Cerebellar cortex (tissue), 1 donor: ENCODE measurements at regions not wholly inside any gene's neighbourhood (a gene's known extent, or its start where the extent isn't known, plus 50 kb on each side); places are given as distances from the start of the nearest gene placed in this dataset.

Experiments
- DNase-seq: peaks from one replicate; pipeline ENCODE4 v3.0.0-alpha.2; 2015; ENCODE audit warnings: low spot score

DNA sequence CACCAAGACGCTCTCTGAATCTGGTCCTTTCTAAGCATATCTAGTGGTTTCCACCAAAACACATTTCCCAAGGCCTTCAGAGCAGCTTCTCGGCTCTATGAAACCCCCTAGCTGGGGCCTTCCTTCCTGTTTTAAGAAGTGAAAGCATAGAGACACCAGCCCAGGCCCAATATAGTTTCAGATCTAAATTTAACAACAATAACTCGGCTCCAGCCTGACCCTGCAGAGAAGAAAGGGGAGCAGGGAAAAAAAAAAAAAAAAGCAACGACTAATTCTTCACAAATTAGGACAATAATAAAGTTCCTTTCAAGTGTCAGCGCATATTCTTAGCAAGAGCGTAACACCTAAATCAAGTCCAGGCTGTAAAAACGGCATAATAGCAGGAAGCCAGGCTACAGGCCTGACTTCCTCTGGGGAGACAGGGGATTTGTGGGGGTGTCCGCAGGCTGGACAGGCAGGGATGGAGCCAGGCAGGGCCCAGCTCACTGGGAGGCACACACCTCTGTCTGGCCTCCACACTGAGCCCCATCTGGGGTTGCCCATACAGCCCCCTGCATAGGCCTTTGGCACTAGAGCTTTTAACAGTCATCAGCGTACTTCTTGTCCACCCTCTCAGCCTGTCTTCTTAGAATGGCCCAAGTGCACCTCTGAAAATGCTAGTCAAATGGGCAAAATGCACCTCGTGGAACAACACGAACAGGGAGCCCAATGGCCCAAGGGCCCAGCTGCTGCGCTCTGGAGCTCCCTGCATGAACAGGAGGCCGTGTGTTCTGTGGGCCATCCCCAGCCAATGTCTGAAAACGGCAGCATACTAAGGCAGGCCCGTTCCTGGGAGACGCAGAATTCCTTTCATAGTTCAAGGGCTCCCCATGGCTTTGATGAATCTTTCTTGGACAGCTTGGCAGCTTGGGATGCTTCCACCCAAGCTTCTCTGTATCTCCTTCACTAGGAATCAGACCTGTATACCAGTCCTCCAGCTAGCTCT, 772.9 kb downstream of the MED13L start:
- no peak for DNase-seq

DNA sequence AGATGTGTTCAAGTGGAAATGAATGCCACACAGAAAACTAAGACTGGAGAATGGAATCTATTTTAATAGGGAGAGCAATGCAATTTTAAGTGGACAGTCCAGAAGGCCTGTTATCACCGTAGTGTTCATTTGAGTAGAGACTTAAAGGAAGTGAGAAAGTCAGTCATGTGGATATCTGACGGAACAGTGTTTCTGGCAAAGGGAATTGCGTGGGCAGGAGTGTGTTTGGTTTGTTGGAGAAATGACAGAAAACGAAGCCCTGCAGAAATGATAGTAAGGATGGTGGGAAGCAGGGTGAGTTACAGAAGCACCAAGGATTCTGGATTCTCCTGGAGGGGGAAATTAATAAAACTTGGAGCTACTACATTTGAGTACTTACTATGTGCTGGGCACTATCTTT, 776.6 kb downstream of the MED13L start:
- DNase-seq, result no peak

DNA sequence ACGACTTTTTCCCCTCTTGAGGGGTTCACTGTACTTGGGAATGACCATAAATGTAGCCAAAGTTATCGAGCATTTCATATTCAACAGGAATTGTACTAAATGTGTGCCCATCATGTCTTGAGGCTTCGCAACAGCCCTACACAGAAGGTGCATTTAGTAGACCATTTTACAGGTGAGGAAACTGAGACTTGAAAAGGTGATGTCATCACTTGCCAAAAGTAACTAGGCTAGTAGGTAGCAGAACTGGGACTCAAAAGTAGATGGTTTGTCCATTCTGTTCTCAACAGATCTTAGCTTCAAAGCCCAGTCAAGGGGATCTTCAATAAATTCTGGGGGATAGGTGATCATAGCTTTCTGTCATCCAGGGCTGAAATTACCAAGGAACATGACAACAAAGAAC, 782.2 kb downstream of the MED13L start:
- no peak for DNase-seq

DNA sequence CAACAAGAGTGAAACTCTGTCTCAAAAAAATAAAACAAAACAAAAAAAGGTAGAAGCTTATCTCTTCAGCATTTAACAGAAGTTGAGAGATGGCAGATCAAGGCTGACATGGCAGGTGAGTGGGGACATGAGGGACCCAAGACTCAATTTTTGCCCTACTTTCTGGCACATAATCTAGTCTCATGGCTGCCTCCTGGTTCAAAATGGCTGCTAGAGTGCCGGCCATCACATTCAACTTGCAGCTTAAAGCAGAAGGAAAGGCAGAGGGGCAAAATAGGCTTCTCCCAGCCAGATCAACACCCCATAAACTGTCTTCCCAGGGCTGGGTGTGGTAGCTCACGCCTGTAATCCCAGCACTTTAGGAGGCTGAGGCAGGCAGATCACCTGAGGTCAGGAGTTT, 784.9 kb downstream of the MED13L start:
- DNase-seq, result no peak

DNA sequence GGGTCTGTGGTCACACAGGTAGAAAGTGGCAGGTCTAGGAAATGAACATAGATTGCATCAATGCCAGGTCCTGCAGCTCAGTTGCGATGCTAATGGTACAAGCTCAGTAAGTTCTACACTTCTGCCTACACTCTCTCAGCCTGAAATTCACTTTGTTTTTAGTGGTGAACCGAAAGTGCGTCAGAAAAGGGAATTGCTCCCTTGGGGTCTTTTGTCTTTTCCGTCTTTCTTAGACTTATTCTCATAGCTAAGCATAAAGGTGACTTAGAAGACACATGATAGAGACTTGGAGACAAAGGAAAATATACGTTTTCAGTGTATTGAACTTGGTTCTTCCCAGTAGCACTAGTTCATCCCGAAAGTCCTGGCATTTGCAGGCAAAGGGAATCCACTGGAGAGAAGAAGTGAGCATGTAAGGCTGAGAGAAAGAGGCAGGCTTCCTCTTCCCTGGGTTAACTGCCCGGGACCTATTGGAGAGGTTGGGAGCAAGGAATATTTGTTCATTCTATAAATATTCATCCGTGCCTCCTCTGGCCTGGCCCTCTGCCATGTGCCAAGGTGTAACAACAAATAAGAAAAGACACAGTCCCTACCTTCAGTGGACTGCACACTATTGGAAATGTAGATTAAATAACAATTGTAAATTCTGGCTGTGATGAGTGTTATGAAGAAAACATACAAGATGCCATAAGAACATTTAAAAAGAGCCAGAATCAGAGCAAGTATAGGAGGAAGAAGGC, 785.8 kb downstream of the MED13L start:
- DNase-seq, result no peak

DNA sequence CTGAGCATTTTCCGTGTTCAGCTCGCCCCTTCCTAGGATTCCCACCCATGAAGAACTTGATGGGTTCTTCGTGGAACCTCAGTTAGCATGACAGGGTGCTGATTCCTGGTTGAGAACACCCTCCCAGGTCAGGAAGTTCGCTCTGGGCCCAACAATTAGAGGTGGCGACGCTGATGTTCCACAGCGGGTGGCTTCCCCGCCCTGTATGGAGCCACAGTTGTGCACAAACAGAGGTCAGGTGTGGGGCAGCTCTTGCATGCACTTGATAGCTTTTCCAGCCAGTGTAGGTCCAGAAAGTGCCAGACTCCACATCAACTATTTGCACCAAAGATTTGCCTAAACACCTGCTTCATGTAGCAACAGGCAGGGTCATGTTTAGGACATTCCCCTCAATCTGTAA, 788.2 kb downstream of the MED13L start:
- no peak for DNase-seq

DNA sequence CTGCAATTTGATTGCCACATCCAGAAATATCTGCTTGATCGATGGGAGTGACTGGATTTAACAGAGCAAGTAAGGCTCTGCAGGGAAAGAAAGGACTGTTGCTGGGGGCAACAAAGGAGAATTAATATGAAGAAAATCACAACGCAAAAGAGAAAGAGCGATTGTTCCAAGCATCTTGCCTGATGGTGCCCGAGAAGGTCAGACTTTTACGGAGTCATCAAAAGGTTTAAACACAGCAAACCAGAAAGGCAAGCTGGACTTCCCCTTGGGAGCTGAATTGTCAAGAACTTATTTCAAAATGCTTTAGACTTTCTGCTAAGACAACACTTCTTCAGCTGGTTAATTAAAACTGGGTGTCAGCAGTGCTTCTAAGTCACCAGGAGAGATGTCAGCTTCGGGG, 791.5 kb downstream of the MED13L start:
- DNase-seq, result no peak

DNA sequence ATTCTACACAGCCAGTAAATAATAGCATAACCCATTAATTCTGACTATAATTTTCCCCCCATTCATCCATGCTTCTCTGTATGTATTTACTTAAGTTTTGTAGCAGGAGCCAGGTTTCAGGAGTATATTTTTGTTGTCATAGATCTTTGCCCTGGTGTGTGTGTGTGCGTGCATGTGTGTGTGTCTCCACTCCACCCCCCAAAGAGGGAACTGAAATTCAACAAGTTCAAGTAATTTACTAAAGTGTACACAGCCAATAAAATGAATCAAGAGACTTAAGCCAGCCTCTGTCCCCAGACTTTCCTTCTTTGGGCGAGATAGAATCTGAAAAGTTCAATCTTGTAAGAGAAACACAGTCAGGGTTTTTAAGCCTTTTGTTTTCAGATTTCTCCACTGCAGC, 792.0 kb downstream of the MED13L start:
- no peak for DNase-seq

DNA sequence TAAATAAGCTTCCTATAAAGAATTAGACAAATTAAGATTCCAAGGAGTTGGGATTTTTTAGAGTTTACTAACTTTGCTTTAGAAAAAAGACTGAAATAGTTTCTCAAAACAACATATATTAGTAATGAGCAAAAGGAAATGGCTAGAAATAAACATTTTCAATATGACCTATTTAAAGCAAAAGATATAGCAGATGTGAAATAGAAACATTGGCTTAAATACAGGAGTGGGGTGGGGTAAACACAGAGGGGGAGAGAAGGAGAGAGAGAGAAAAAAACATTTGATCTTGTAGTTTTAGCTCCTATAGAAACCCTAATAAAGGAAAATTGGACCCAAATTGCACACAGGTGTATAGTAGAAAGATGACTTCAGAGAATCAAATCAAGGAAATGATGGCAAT, 794.5 kb downstream of the MED13L start:
- DNase-seq, result no peak

DNA sequence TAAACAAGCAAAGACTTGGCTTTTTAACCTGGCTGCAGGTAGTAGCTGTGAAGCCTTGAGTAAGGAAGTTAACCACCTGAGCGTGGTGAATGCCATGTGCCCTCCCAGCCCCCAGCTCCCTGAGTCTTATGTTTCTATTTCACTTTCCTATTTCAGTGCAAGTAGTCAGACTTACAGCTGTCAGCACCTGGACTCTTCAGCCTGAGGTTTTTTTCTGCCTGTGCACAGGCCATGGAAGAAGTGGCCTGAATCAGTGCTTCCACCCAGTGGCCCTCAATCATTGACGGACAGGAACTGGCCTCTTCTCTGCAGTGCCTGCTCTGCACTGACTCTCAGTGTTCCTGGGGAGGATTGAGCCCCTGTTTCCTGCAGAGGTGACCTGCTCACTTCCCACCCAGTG, 796.4 kb downstream of the MED13L start:
- no peak for DNase-seq

DNA sequence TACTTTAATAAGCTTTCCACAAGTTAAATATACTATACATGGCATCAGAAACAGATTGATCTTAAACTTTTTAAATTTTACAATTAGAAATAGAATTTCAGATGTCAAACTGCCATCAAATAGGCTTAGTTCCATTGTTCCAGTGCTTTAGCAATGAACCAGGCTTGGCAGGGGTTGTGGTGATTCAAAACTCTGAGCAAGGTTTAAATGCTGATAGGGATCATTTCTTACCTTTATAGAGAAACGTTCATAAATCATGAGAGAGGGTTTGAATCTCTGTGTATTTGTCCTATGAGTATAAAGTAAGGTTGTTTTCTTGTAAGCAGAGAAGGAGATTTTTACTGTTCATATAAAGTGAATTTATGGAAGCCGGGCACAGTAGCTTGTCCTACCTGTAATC, 794.5 kb upstream of the TBX3 start:
- no peak for DNase-seq

DNA sequence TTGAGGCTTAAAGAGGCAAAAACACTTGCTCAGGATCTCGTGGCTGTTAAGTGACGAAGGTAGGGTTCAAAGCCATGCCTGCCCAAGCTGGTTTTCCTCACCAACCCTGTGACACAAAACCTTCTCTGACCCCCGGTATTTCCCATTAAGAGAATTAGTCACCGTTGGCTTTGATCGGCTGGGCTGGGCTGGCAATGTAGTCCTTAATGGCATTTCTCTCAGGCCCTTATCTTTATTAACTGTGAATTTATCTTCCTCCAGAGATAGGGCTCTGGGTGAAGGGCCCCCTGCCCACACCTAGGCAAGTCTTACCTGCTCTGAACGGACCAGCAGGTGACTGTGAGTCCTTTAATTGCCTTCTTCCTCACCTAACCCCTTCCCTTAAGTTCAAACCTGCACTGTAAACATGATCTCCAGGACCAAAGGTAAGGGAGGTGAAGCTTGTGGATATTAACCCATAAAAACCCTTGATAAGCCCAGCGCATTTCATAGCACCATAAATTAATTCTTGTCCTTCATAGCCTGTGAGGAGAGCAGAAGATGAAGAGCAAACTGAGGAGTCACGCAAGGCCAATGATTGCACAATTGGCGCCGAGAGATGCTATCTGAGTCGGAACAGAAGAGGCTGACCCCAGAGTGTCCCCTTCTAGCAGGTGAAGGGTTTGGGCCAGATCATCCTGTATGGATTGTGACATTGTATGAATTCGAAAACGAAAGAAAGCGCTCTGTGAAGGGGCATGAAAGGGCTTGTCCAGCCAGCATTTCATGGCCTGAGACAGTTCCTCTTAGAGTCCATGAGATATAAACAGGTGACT, 790.8 kb upstream of the TBX3 start:
- no peak for DNase-seq

DNA sequence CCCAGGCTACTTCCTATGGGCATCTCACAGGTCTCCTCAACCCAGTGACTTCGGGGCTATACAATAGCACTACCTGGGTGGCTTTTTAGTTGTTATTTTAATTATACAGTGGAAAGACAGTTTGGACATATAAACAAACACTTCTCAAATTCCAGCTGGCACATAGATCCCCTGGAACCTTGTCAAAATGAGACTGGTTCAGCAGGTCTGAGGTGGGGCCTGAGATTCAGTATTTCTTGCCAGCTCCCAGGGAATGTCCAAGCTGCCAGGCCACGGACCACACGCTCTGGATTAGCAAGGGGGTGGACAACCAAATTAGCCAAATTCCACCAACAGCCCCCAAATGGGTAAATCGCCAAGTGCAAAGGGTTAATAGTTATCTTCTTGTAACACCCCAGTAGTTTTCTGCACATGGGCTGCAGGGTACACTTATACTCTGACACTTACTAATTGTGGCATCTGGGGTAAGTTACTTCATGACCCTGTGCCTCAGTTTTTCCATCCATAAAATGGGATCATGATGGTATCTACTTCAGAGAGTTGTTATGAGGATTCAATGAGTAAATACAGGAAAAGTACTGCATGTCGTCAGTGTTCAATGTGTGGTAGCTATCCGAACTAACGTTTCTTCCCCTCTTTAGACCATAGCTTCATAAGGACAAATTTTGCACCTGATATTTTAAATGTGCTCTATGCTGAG, 789.4 kb upstream of the TBX3 start:
- no peak for DNase-seq

DNA sequence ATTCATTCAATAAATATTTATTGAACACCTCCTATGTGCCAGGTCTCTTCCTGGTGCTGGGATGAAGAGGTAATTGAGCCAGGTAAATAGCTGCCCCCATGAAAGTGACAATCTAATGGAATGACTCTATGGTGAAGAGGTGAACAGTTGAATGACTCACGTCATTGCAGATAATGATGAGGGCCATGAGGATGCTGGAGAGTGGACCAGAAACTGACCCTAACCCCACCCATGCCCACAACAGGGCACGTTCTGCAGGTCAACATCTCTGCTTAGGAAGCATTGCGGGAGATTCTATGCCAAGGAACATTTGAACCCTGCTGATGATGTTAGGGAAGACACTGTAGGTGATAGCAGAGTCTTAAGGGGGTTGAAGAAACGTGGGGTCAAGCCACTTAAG, 788.9 kb upstream of the TBX3 start:
- no peak for DNase-seq

DNA sequence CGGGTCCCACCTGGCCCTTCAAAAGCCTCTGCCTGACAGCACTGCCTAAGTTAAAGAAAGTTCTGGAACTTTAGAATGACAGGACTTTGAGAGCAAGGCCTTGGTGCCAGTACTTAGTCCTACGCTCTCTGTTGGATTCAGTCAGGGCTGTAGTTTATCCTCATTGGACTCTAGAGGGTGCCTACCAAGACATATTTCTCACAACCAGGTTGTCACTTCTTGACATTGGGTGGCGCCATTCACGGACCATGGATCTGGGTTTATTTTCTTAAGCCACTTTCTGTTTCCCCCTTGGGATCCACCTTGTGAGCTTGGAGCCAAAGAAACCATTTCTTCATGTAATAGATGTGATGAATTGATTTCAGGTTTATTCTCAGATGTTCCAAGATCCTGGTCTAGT, 787.0 kb upstream of the TBX3 start:
- DNase-seq, result no peak

DNA sequence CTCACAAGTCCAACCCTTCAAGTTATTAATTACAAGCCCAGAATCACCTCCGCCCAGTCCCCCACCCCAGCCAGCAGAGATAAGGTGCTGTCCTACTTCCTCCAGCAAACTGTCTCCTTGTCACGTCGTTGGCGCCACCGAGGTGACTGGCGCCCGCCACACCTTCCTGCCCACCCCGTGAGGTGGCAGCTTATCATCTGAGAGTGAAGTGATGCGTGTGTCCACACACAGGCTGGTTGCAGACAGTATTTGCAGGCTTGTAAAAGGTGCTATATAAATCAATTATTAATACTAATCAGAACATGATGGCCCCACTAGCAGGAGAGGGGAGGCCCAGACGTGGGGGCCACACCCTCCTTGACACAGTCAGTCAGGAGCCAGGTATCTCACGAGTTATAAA, 786.6 kb upstream of the TBX3 start:
- no peak for DNase-seq

DNA sequence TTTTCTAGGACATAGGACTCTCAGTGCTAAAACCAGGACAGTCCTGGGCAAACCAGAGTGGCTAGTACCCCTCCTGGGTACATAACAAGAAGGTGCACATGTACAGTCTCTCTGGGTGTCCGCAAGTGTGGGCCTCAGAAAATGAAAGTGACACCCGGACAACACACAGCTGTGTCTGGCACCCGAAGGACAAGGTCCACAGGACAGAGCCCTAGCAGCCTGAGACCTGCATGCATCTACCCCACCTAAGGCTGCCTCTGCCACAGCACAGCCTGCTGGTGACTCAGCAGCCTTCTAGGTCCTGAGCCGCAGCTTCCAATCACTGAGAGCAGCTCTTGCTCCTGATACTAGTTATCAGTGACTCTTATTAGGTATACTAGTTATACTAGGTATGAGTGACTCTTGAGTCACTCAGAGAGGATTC, 784.1 kb upstream of the TBX3 start:
- DNase-seq, result no peak

DNA sequence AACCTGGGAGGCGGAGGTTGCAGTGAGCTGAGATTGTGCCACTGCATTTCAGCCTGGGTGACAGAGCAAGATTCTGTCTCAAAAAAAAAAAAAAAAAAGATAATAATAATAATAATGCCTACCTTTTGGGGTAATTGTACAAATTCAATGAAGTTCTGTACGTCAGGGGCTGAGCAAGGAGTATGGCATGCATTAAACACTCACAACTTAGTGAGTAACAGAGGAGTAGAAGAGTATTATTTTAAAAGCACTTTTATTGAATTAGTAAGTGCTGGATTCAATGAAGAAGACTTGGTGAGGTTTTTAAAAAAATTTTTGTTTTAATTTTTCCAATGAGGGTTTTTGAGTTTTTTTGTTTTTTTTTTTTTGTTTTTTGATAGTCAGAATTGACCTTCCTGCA, 783.6 kb upstream of the TBX3 start:
- DNase-seq, result no peak

DNA sequence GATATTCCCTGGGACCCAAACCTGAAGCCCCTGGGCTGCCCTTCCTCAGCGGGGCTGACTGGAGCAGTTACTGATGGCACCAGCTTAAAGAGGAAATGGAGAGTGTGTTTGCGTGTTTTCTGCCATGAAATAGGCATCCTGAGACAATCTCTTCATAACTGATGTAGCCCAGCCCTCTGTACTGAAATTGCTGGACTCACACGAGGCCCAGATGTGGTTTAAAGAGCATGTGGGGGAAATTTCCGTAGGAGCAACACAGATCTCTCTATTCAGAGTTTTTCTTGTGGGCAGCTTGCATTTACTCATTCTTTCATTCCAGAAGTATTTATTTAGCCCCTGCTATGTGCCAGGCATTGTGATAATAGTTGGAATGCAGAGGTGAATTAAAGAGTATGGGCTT, 782.1 kb upstream of the TBX3 start:
- DNase-seq, result no peak

DNA sequence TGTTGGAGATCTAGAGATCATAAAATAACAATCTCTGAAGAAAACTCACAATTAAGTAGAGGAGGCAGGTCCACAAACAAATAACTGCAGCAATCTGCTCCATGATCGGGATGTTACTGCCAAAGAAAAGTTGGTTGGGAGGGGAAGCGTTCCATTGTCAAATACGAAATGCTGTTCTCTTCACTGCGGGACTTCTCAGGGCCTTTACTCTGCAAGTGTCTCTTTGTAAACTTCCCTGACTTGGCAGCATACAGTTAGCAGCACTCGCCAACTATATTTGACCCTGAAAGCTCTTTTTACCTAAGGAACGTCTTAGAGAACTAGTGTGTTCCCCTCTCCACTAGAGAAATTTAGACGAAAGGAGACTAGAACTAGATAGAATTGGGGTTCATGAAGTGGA, 780.7 kb upstream of the TBX3 start:
- DNase-seq, result no peak

DNA sequence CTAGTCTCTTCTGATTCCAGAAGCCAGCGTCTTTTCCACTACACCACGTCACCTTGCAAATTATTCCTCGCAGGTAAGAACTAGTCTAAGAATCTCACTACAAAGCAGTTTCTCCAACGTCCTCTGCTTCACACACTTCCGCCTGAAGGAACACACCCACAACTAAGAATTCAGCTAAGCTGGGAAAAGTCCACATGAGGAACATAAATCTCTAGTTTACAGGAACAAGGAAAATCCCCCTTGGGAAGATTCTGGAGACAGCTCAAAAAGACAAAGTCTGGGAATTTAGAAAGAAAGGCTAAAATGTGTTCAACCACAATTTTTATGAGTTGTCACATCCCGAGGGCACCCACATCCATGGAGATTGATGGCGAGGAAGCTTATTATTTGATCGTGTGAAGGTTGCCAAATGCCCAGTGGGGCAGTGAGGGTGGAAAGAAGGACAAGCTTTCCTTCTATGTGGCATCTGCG, 780.2 kb upstream of the TBX3 start:
- DNase-seq, result no peak

DNA sequence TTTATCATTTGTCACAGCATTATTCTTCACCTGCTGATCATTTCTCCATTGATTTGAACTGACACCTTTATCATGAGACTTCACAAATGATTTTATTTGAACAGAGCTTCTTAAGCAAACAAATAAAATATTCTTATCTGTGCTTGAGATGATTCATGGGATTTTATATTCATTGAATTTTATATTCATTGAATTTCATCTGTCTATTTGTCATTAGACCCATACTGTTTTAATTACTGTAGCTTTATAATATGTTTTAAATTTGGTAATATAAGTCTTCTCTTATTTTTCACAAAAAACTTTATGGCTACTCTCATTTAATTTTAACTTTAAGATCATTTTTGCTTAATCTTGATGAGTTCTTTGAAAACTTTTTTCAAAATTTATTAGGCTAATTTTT, 777.4 kb upstream of the TBX3 start:
- no peak for DNase-seq
